ENCODE measurements at regions not wholly inside any gene's neighbourhood (a gene's known extent, or its start where the extent isn't known, plus 50 kb on each side); places are given as distances from the start of the nearest gene placed in this dataset.

DNA sequence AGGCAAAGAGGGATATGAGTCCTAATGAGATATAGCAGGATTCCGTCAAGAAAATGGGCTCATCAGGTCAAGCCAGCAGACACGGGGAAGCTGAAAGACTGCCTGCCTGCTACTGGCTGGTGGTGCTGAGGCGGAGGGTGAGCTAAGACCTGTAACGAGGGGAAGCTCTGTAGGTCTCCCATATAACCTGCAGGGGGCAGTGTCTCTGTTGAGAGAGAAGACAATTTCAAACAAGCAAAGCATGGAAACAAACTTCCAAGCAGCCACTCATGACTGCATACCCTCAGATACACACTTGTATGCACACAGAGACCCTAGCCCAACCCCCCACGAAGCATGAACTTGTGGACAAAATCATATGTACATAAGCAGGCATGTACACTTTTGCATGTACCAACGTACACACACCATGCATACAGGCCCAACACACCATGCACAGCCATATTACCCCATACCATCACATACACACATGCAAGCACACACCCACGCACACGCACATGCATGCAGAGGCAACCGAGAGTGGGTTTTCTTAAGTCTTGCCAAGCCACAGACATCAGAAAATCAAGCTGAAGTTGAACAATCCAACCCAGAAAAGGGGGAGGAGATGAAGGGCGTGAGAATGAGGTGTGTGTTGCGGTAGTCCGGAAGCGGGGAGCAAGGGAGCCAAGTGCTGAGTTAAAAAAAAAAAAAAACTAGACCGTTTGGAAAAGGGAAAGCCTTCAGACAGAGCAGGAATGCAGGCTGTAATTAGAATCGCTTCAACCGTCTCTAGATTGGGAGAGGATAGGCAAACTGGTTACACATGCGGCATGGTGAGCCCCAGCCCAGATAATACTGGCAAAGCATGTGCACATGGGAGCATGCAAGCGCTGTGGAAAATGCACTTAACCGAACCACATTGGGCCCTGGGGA is 71.0 kb downstream of the PJA1 start:
- ATAC-seq (replicated peaks) = no peak

DNA sequence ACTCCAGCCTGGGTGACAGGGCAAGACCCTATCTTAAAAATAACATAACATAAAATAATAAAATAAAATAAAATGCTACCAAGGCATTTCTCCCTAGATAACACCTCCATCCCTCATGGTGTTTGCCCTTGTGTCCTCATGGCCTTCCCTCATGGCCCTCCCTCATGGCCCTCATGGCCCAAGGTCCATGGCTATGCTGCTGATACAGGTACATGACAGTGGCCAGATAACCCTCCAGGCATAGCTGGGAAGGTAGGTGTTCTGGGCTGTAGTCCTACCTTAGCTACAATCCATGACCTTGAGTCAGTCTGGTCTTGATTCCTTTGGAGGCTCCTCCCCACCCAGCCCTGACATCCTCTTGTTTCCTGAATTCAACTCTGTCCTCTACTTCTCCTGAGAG is 75.2 kb downstream of the PJA1 start:
- no peak overlapping the region for H3K4me3 Mint-ChIP-seq
- no peaks in the 10 kb centered on the region for H3K4me1 Mint-ChIP-seq
- no peaks in the 10 kb centered on the region for H3K9me3 Mint-ChIP-seq
- no peaks in the 10 kb centered on the region for H3K27me3 Mint-ChIP-seq
- H3K36me3 Mint-ChIP-seq (ENCODE audit: low read depth) = no peaks in the 10 kb centered on the region
- no peak for ATAC-seq (replicated peaks)
- no peak overlapping the region for H3K27ac Mint-ChIP-seq

More for the DNA sequence above, 71.0 kb downstream of the PJA1 start:
- Mint-ChIP-seq H3K4me3 (no peak overlapping the region), H3K9me3 (no peaks in the 10 kb centered on the region), H3K4me1 (no peaks in the 10 kb centered on the region), H3K27me3 (no peaks in the 10 kb centered on the region), H3K36me3 (ENCODE audit: low read depth) (no peaks in the 10 kb centered on the region), H3K27ac (no peak overlapping the region)

DNA sequence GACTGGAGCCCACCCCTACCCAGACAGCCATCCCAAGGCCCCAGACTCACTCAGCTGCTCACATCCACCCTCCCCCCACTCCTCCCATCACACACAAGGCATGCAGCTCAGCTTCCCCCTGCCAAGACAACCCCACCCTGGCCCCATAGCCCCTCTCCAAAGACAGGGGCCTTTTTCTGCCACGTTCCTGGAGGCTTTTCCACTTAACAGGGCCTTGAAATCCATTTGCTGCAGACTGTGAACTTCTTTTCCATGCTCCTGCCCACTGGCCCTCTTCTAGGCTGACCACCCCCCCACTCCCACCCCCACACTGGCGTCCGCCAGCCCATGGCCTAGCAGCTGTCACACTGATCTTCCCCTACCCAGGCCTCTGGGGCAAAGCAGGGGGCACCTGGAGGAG is 76.0 kb downstream of the PJA1 start:
- Mint-ChIP-seq H3K9me3 (no peaks in the 10 kb centered on the region), H3K4me3 (no peak overlapping the region), H3K36me3 (ENCODE audit: low read depth) (no peaks in the 10 kb centered on the region), H3K27me3 (no peaks in the 10 kb centered on the region), H3K27ac (no peak overlapping the region), H3K4me1 (no peaks in the 10 kb centered on the region)
- no peak for ATAC-seq (replicated peaks)

DNA sequence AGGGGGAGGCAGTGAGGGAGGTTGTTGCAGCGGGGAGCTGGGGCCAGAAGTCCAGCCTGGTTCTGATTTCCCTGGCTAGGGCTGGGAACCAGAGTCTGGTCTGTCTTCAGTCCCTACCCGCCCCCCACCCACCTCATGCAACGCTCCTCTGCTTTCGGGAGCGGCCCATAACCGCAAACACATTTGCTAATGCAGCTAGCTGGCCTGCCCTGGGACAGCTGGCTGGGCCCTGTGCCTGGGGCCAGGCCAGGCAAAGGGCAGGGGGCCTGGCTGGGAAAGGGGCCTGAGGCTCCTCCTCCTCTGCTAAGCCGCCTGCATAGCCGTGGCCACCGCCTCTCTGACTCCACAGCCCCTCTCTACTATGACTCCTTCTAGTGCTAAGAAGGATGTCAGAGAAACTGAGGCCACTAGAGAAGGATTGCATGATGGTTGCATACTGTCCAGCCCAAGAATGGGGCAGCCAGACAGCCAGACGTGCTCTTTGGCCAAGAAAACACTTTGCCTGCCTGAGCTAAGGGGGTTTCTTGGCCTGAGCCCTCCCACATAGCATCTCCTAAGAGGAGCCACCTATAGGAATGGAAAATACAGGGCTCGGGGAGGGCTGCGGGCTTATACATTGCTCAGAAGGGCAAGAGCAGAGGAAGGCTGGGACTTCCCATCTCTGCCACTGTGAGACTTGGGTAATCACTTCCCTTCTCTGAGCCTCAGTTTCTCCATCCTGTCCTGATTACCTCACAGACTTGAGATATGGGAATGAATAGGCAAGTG is 76.9 kb downstream of the PJA1 start:
- Mint-ChIP-seq H3K27ac (no peak overlapping the region), H3K4me3 (no peak overlapping the region), H3K4me1 (no peaks in the 10 kb centered on the region), H3K27me3 (no peaks in the 10 kb centered on the region), H3K9me3 (no peaks in the 10 kb centered on the region), H3K36me3 (ENCODE audit: low read depth) (no peaks in the 10 kb centered on the region)
- ATAC-seq (replicated peaks) = no peak

DNA sequence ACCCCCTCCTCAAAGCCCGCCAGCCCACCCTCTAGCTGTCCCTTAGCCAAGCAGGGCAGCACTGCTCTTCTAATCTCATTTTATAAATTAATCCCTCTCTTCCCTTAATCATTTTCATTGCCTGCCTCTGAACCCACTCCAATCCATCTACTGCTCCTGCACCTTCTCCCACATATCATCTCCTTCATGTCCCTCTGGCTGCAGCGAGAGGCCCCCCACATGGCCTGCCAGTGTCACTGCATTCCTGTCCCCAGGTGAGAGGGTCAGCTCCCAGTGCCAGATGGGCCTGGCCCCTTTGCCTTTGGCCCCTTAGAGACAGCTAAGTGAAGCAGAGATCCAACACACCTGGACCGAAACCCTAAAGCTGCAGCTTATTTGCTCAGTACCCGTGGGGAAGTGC is 79.4 kb downstream of the PJA1 start:
- ATAC-seq (replicated peaks) = no peak
- H3K27me3 Mint-ChIP-seq = no peaks in the 10 kb centered on the region
- no peaks in the 10 kb centered on the region for H3K9me3 Mint-ChIP-seq
- no peaks in the 10 kb centered on the region for H3K36me3 Mint-ChIP-seq (ENCODE audit: low read depth)
- H3K4me1 Mint-ChIP-seq = no peaks in the 10 kb centered on the region
- H3K27ac Mint-ChIP-seq = no peak overlapping the region
- H3K4me3 Mint-ChIP-seq = no peak overlapping the region

DNA sequence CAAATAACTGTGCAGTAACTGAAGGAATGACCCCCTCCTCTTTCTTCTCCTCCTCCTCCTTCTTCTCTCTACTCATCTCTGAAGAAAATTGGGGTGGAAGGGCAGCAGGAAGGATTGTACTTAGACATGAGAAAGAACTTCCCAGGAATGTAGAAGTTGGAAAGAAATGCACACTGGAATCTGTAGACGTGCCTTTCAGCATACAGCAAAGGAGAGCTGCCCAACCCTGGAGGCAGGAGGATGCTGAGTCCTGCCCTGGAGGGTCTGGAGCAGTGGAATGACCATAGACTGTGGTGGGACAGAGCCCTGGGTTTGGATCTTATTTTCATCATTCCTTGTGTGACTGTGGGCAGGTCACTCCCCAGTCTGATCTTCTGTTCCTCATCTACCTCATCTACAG is 80.1 kb downstream of the PJA1 start:
- no peak overlapping the region for H3K4me3 Mint-ChIP-seq
- no peak overlapping the region for H3K27ac Mint-ChIP-seq
- no peaks in the 10 kb centered on the region for H3K4me1 Mint-ChIP-seq
- no peaks in the 10 kb centered on the region for H3K9me3 Mint-ChIP-seq
- no peak for ATAC-seq (replicated peaks)
- H3K36me3 Mint-ChIP-seq (ENCODE audit: low read depth) = no peaks in the 10 kb centered on the region
- H3K27me3 Mint-ChIP-seq = no peaks in the 10 kb centered on the region

DNA sequence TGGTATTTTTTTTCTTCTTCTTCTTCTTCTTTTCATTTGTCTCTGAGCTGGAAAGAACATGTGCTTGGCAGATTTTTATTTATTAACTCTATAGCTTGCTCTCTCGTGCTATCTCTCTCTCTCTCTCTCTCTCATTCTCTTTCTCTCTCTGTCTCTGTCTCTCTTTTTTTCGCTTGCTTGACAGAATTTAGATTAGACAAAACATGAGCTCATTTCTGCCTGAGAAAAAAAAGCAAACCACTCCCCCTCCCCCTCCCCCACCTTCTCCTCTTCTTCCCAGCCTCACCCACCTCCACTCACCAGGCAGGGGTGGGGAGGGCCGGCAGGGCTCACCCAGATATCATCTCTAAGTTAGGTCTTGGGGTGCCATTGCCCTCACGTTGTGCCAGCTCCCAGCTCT is 81.5 kb downstream of the PJA1 start:
- no peak for ATAC-seq (replicated peaks)
- H3K27ac Mint-ChIP-seq = no peak overlapping the region
- no peaks in the 10 kb centered on the region for H3K36me3 Mint-ChIP-seq (ENCODE audit: low read depth)
- H3K4me1 Mint-ChIP-seq = no peaks in the 10 kb centered on the region
- no peaks in the 10 kb centered on the region for H3K27me3 Mint-ChIP-seq
- H3K4me3 Mint-ChIP-seq = no peak overlapping the region
- no peaks in the 10 kb centered on the region for H3K9me3 Mint-ChIP-seq

DNA sequence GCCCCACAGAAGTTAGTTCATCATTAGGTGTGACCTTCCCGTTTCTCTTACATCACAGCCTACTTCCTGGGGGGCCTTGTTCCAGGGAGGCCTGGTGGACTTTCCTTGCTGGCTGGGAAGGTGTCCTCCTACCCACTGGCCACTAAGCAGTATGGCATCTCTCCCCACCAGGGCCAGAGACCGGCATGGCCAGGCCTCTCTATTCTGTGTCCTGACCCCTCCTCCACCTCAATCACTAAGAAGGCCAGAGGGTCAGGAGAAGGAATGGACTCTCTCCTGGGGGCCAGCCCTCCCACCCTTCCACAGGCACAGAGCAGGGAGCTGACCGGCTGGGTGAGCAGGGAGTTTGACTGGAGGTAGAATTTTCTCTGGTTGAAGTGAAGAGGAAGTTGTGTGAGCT is 81.9 kb downstream of the PJA1 start:
- H3K9me3 Mint-ChIP-seq = no peaks in the 10 kb centered on the region
- no peaks in the 10 kb centered on the region for H3K27me3 Mint-ChIP-seq
- H3K4me3 Mint-ChIP-seq = no peak overlapping the region
- no peaks in the 10 kb centered on the region for H3K36me3 Mint-ChIP-seq (ENCODE audit: low read depth)
- no peak for ATAC-seq (replicated peaks)
- H3K4me1 Mint-ChIP-seq = no peaks in the 10 kb centered on the region
- H3K27ac Mint-ChIP-seq = no peak overlapping the region

DNA sequence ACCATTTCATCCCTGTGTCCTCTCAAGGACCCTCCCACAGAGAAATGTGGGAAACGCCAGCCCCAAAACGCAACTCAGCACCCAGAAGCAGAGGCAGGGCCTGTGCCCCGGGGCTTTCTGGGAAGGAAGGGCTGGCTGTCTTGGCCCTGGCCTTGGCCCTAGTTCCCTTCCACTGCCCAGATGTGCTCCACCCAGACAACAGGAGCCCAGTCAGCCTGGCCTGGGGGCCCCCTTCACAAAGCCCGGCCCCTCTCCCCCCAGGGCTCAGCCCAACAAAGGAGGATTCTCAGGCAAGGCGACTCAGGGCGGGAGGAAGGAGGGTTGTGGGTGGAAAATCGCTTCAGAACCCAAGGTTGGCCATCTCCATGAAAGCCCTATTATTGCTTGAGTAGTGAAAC is 82.5 kb downstream of the PJA1 start:
- no peaks in the 10 kb centered on the region for H3K4me1 Mint-ChIP-seq
- H3K9me3 Mint-ChIP-seq = no peaks in the 10 kb centered on the region
- ATAC-seq (replicated peaks) = no peak
- no peaks in the 10 kb centered on the region for H3K27me3 Mint-ChIP-seq
- H3K4me3 Mint-ChIP-seq = no peak overlapping the region
- H3K36me3 Mint-ChIP-seq (ENCODE audit: low read depth) = no peaks in the 10 kb centered on the region
- H3K27ac Mint-ChIP-seq = no peak overlapping the region

DNA sequence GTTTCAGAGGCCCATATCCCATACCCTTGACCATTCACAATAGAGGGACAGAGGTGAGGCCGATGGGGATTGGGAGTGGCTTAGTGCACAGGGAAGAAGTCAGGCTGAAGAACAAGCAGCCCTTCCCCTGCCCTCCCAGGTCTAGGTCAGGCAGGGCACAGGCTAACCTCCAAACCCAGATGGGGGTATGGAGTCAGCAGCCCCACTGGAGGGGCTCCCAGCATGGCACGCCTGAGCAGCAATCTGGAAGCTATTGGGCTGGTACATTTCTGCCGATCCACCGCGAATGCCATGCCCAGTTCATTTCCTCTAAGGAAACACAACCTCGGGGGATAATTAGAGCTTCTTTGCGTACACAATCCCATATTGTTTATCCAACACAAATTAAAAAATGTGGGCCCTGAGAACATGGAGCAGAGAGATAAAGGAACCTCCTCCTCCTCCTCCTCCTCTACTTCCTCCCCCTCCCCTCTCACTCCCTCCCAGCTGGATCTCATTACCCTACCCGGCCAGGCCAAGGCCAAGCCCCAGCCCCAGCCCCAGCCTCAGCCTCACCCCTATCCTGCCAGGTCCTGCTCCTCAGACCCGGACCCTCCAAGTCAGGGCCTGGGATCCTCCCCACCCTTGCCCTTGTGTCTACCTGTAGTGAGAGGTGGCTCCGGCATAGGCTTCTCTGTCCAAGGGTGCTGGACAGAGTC is 83.0 kb downstream of the PJA1 start:
- Mint-ChIP-seq H3K4me3 (no peak overlapping the region), H3K27me3 (no peaks in the 10 kb centered on the region), H3K27ac (no peak overlapping the region), H3K9me3 (no peaks in the 10 kb centered on the region), H3K36me3 (ENCODE audit: low read depth) (no peaks in the 10 kb centered on the region), H3K4me1 (no peaks in the 10 kb centered on the region)
- no peak for ATAC-seq (replicated peaks)

DNA sequence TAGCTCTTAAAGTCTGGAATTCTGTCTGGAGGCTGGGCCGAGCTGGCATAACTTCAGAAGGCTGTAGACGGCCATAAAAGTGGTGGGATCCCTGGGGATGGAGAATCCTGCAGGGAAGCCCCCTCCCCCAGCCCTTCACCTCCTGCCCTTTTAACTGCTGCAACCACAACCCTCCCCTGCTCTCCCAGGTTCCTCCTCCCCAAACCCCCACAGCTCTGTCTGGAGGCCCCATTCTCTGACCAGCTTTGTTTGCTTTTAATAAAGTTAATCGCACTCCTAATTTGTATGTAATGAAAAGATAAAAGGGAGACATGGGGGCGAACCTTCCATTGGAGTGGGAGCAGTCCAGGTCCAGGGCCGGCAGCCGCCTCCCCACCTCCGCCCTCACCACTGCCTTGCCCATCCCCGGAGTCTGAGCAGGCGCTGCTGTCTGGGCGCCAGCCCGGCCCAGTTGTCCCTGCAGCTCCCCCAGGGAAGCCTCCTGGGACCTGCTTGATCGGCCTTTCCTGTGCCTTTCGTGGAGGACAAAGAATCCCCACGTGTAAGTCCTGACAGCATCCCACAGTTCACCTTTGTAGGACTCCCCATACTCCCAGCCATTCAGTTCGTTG is 84.3 kb downstream of the PJA1 start:
- Mint-ChIP-seq H3K4me1 (no peaks in the 10 kb centered on the region), H3K27ac (no peak overlapping the region), H3K27me3 (no peaks in the 10 kb centered on the region), H3K9me3 (no peaks in the 10 kb centered on the region), H3K36me3 (ENCODE audit: low read depth) (no peaks in the 10 kb centered on the region), H3K4me3 (no peak overlapping the region)
- no peak for ATAC-seq (replicated peaks)

DNA sequence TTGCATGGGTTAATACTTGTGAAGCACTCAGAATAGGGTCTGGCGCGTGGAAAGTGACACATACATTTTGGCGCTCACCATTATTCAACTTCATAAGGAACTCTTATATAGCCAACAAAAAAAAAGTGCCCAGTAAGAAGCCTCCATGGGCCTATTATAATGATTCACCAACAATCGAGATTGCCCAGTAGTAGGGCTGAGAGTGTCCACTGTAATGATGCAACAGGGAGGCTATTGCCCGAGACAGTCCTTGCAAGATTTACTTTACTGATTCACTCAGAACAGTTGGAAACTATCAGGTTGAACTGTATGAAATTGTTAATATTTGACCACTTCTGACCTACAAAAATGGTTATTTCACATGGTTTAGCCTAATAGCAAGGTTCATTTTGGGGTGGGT is 86.0 kb downstream of the PJA1 start:
- no peaks in the 10 kb centered on the region for H3K4me1 Mint-ChIP-seq
- H3K36me3 Mint-ChIP-seq (ENCODE audit: low read depth) = no peaks in the 10 kb centered on the region
- no peak for ATAC-seq (replicated peaks)

DNA sequence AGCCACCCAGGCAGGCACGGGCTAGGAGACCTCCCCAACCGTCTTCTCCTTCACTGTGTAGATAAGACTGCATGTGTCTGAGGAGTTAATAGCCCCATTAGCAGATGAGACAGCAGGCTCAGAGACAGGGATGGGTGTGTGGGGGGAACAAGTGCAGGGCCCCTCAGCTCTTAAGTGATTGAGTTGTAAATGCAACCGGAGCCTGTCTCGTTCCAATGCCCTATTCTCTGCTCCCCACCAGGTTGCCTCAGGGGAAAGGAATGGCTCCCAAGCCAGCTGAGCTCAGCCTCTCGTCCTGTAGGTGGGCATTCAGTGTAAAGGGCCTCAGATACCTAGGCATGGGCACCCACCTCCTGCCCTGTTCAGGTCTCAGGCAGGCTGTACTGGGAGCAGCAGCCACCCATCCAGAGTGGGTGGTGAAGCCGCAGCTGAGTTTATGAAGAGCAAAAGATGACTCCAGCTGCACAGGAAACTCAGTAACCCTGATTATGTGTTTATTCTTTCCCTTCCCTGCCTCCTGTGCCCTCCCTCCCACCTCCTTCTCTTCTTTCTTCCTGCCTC is 87.3 kb downstream of the PJA1 start:
- Mint-ChIP-seq H3K4me1 (no peaks in the 10 kb centered on the region), H3K36me3 (ENCODE audit: low read depth) (no peaks in the 10 kb centered on the region), H3K4me3 (no peak overlapping the region), H3K27ac (no peak overlapping the region), H3K9me3 (no peaks in the 10 kb centered on the region), H3K27me3 (no peaks in the 10 kb centered on the region)
- no peak for ATAC-seq (replicated peaks)

More for the DNA sequence above, 86.0 kb downstream of the PJA1 start:
- no peaks in the 10 kb centered on the region for H3K9me3 Mint-ChIP-seq
- H3K4me3 Mint-ChIP-seq = no peak overlapping the region
- H3K27ac Mint-ChIP-seq = no peak overlapping the region
- no peaks in the 10 kb centered on the region for H3K27me3 Mint-ChIP-seq

DNA sequence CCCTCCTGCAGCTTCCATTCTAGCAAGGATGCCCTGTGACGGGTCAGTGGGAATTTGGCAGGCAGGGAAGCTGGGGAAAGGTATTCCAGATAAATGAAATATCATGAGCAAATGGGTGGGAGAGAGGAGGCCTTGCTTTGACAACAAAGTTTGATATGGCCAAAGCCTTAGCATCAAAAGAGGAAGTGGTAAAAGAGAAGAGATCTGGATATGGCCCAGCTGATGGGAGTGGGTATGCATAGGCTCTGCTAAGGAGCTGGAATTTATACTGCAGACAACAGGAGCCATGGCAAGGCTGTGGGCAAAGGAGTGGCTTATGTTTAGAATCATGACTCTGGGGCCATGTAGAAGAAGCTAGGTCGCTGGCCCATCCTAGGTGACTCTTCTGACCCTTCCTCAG is 89.2 kb downstream of the PJA1 start:
- H3K36me3 Mint-ChIP-seq (ENCODE audit: low read depth) = no peaks in the 10 kb centered on the region
- no peaks in the 10 kb centered on the region for H3K4me1 Mint-ChIP-seq
- H3K27ac Mint-ChIP-seq = no peak overlapping the region
- no peak overlapping the region for H3K4me3 Mint-ChIP-seq
- no peak for ATAC-seq (replicated peaks)
- H3K9me3 Mint-ChIP-seq = no peaks in the 10 kb centered on the region
- no peaks in the 10 kb centered on the region for H3K27me3 Mint-ChIP-seq
